GM23338 (cell line): ENCODE measurements at regions not wholly inside any gene's neighbourhood (a gene's known extent, or its start where the extent isn't known, plus 50 kb on each side); places are given as distances from the start of the nearest gene placed in this dataset.

ENCODE experiments used
- ATAC-seq: fragments of 200-7000 bp; cut with Tn5 transposase; 3 replicates; pipeline ENCODE4 v1.9.1; 2020
- DNase-seq: peaks from one replicate; pipeline ENCODE4 v3.0.0-alpha.2; 2015; ENCODE audit warnings: low spot score
- H2AFZ ChIP-seq: fragments of 200-600 bp; sonication (generic); 2 replicates; pipeline ENCODE4 v1.8.0; 2016; ENCODE audit warnings: antibody characterized with exemption, mild to moderate bottlenecking, moderate library complexity
- H3F3A ChIP-seq: fragments of 200-600 bp; sonication (generic); replicated peaks from 2 replicates; pipeline ENCODE4 v1.8.0; 2017; ENCODE audit warnings: antibody characterized with exemption, mixed run types, low read depth
- H3K27ac ChIP-seq: fragments of 200-600 bp; sonication (generic); 2 replicates; pipeline ENCODE4 v1.6.1; 2016; ENCODE audit warnings: low read depth
- H3K27me3 ChIP-seq: fragments of 200-600 bp; sonication (generic); 2 replicates; pipeline ENCODE4 v1.8.0; 2016; ENCODE audit warnings: mild to moderate bottlenecking, mixed run types, moderate library complexity; ENCODE audit not compliant: insufficient read depth
- H3K36me3 ChIP-seq: fragments of 200-600 bp; sonication (generic); 2 replicates; pipeline ENCODE4 v1.8.0; 2016; ENCODE audit warnings: mild to moderate bottlenecking; ENCODE audit not compliant: insufficient read depth
- H3K4me1 ChIP-seq: fragments of 200-600 bp; sonication (generic); 2 replicates; pipeline ENCODE4 v1.8.0; 2016; ENCODE audit warnings: mild to moderate bottlenecking, moderate library complexity; ENCODE audit not compliant: insufficient read depth
- H3K4me2 ChIP-seq: fragments of 200-600 bp; sonication (generic); 2 replicates; pipeline ENCODE4 v1.7.1; 2017; ENCODE audit warnings: mixed run types
- H3K4me3 ChIP-seq: fragments of 200-600 bp; sonication (generic); 2 replicates; pipeline ENCODE4 v1.6.1; 2016; ENCODE audit warnings: mixed run types
- H3K79me2 ChIP-seq: fragments of 200-600 bp; sonication (generic); replicated peaks from 2 replicates; pipeline ENCODE4 v1.8.0; 2017; ENCODE audit warnings: mild to moderate bottlenecking; ENCODE audit not compliant: insufficient read depth
- H3K9me2 ChIP-seq: fragments of 200-600 bp; sonication (generic); 2 replicates; pipeline ENCODE4 v1.8.0; 2017; ENCODE audit not compliant: insufficient read depth
- H4K20me1 ChIP-seq: fragments of 200-600 bp; sonication (generic); replicated peaks from 2 replicates; pipeline ENCODE4 v1.8.0; 2017; ENCODE audit warnings: mild to moderate bottlenecking; ENCODE audit not compliant: insufficient read depth
- H3K27ac Mint-ChIP-seq: 2 replicates; pipeline ENCODE4 v1.8.0; 2020; ENCODE audit warnings: inconsistent platforms, mild to moderate bottlenecking, moderate library complexity, mixed read lengths
- H3K27me3 Mint-ChIP-seq: 3 replicates; pipeline ENCODE4 v1.8.0; 2022; ENCODE audit warnings: low read depth, mild to moderate bottlenecking, moderate library complexity, mixed read lengths, inconsistent platforms; ENCODE audit not compliant: insufficient read depth, poor library complexity
- H3K36me3 Mint-ChIP-seq: 3 replicates; pipeline ENCODE4 v1.8.0; 2021; ENCODE audit warnings: low read depth, mild to moderate bottlenecking, inconsistent platforms, moderate library complexity, mixed read lengths
- H3K4me1 Mint-ChIP-seq: 3 replicates; pipeline ENCODE4 v1.8.0; 2020; ENCODE audit warnings: mild to moderate bottlenecking, inconsistent platforms, mixed read lengths
- H3K4me3 Mint-ChIP-seq: 3 replicates; pipeline ENCODE4 v1.8.0; 2021; ENCODE audit warnings: moderate library complexity, mild to moderate bottlenecking, inconsistent platforms, mixed read lengths
- H3K9me3 Mint-ChIP-seq: 3 replicates; pipeline ENCODE4 v1.8.0; 2020; ENCODE audit warnings: moderate library complexity, mild to moderate bottlenecking, inconsistent platforms, mixed read lengths
- CREB1 ChIP-seq: fragments of 250-450 bp; sonication (Bioruptor Pico); IDR thresholded peaks from 2 replicates; pipeline ENCODE4 v1.5.0; 2020; ENCODE audit warnings: low read depth, mild to moderate bottlenecking, moderate library complexity
- CTCF ChIP-seq, 2 experiments: fragments of 200-600 bp in 1 of 2; sonication (generic) in 1 of 2; conservative IDR thresholded peaks; 2 replicates each; pipeline versions ENCODE4 v1.5.1 to v1.6.1; 2016 to 2017; ENCODE audit warnings: antibody characterized with exemption in 2 of 2, low read depth in 2 of 2, mild to moderate bottlenecking in 2 of 2, moderate library complexity in 1 of 2
- ETS1 ChIP-seq: IDR thresholded peaks from 2 replicates; pipeline ENCODE4 v1.6.1; 2016; ENCODE audit warnings: antibody characterized with exemption
- EZH2 ChIP-seq: fragments of 200-600 bp; sonication (generic); IDR thresholded peaks from one replicate; pipeline ENCODE4 v1.8.0; 2017; ENCODE audit warnings: antibody characterized with exemption, mild to moderate bottlenecking, low read depth; ENCODE audit not compliant: unreplicated experiment
- EZH2phosphoT487 ChIP-seq: fragments of 200-600 bp; sonication (generic); IDR thresholded peaks from one replicate; pipeline ENCODE4 v1.8.1; 2018; ENCODE audit warnings: antibody characterized with exemption; ENCODE audit not compliant: unreplicated experiment
- JUNB ChIP-seq: IDR thresholded peaks from one replicate; pipeline ENCODE4 v1.6.1; 2016; ENCODE audit warnings: antibody characterized with exemption; ENCODE audit not compliant: unreplicated experiment
- NANOG ChIP-seq: IDR thresholded peaks from 2 replicates; pipeline ENCODE4 v1.6.1; 2016; ENCODE audit warnings: antibody characterized with exemption, borderline replicate concordance
- POLR2AphosphoS5 ChIP-seq: IDR thresholded peaks from 2 replicates; pipeline ENCODE4 v1.6.1; 2016; ENCODE audit warnings: antibody characterized with exemption, low read depth
- REST ChIP-seq: IDR thresholded peaks from one replicate; pipeline ENCODE4 v1.6.1; 2018; ENCODE audit warnings: antibody characterized with exemption; ENCODE audit not compliant: unreplicated experiment
- STAT1 ChIP-seq: IDR thresholded peaks from one replicate; pipeline ENCODE4 v1.6.1; 2016; ENCODE audit warnings: antibody characterized with exemption; ENCODE audit not compliant: unreplicated experiment
- ZNF331 ChIP-seq: fragments of 250-450 bp; sonication (Bioruptor Pico); IDR thresholded peaks from 2 replicates; pipeline ENCODE4 v1.5.0; 2020; ENCODE audit warnings: low read depth, mild to moderate bottlenecking, moderate library complexity
- ZNF462 ChIP-seq: fragments of 250-450 bp; sonication (Bioruptor Pico); IDR thresholded peaks from 2 replicates; pipeline ENCODE4 v1.5.0; 2020; ENCODE audit warnings: mild to moderate bottlenecking, moderate library complexity

GRCh38 chr10:88092265-88092664 is 228.8 kb downstream of the PTEN start:
- Mint-ChIP-seq H3K4me3 (no peak overlapping the region), H3K27me3 (no peaks in the 10 kb centered on the region), H3K9me3 (no peaks in the 10 kb centered on the region), H3K27ac (no peak overlapping the region), H3K36me3 (no peaks in the 10 kb centered on the region), H3K4me1 (no peaks in the 10 kb centered on the region)
- no peaks in the 10 kb centered on the region for H4K20me1 ChIP-seq
- H3K36me3 ChIP-seq = no peaks in the 10 kb centered on the region
- DNase-seq (no peak), ATAC-seq (no peak)
- H3K4me1 ChIP-seq = no peaks in the 10 kb centered on the region
- H3K27me3 ChIP-seq = no peaks in the 10 kb centered on the region
- no peak for TF ChIP-seq POLR2AphosphoS5
- no peak for TF ChIP-seq REST
- TF ChIP-seq ETS1 = no peak
- no peak for TF ChIP-seq JUNB
- no peak for TF ChIP-seq ZNF331 (CRISPR knock-in tag)
- TF ChIP-seq CREB1 = no peak
- no peak for TF ChIP-seq CTCF (conservative IDR thresholded peaks at IDR 0.05; ENCODE audit: low read depth in 2 of 2)
- TF ChIP-seq EZH2phosphoT487 = no peak
- no peak for TF ChIP-seq EZH2
- no peak for TF ChIP-seq ZNF462 (CRISPR knock-in tag)
- TF ChIP-seq STAT1 = no peak
- TF ChIP-seq NANOG = no peak
- H3K27ac ChIP-seq = no peak overlapping the region
- H3K4me3 ChIP-seq = no peak overlapping the region
- no peaks in the 10 kb centered on the region for H3F3A ChIP-seq
- H3K4me2 ChIP-seq = no peak overlapping the region
- H3K79me2 ChIP-seq = no peaks in the 10 kb centered on the region
- no peak overlapping the region for H2AFZ ChIP-seq
- H3K9me2 ChIP-seq = no peaks in the 10 kb centered on the region
